Thyroid gland (tissue), 4 donors: ENCODE measurements at regions not wholly inside any gene's neighbourhood (a gene's known extent, or its start where the extent isn't known, plus 50 kb on each side); places are given as distances from the start of the nearest gene placed in this dataset.

Experiments used
- DNase-seq, 2 donors: peaks; one replicate each; pipeline ENCODE4 v3.0.0-alpha.2; 2019
- H3K27ac ChIP-seq, 3 donors: fragments of 200-600 bp; sonication (generic); 1 replicate in 2 of 3; 2 replicates in 1 of 3; pipeline ENCODE4 v1.5.1; 2016 to 2019; ENCODE audit warnings: mild to moderate bottlenecking in 1 of 3, moderate library complexity in 1 of 3
- H3K27me3 ChIP-seq: fragments of 200-600 bp; sonication (generic); one replicate; pipeline ENCODE4 v1.5.1; 2019
- H3K36me3 ChIP-seq, 2 donors: fragments of 200-600 bp; sonication (generic); one replicate each; pipeline ENCODE4 v1.5.1; 2016 to 2019
- H3K4me1 ChIP-seq, 2 donors: fragments of 200-600 bp; sonication (generic); one replicate each; pipeline ENCODE4 v1.5.1; 2017 to 2019
- H3K4me3 ChIP-seq, 3 donors: fragments of 200-600 bp; sonication (generic); replicated peaks in 1 of 3; 1 replicate in 2 of 3; 2 replicates in 1 of 3; pipeline ENCODE4 v1.5.1; 2016; ENCODE audit warnings: mild to moderate bottlenecking in 1 of 3
- H3K9me3 ChIP-seq: fragments of 200-600 bp; sonication (generic); one replicate; pipeline ENCODE4 v1.5.1; 2017
- CTCF ChIP-seq, 6 experiments: fragments of 200-600 bp in 3 of 6; fragments of 450-650 bp in 3 of 6; sonication (generic) in 3 of 6; IDR thresholded peaks; one replicate each; pipeline ENCODE4 v1.5.1; 2016 to 2019; ENCODE audit warnings: antibody characterized with exemption in 6 of 6, mild to moderate bottlenecking in 2 of 6, inconsistent platforms in 1 of 6, moderate library complexity in 1 of 6
- POLR2A ChIP-seq, 2 donors: fragments of 450-650 bp; IDR thresholded peaks; one replicate each; pipeline ENCODE4 v1.6.1; 2017; ENCODE audit warnings: antibody characterized with exemption in 2 of 2, mild to moderate bottlenecking in 2 of 2, moderate library complexity in 1 of 2
- WGBS, 2 donors: methylation state at CpG; one replicate each; pipeline ENCODE4 v1.1.5; 2017; 5-methylcytosine and 5-hydroxymethylcytosine counted together
- intact Hi-C: fragments of 100-400 bp; cut with DNase I; formaldehyde crosslinking; loops from one replicate; pipeline ENCODE4 v1.15.1; 2023

- WGBS, 2 donors, result 87 to 88% methylated on average over 3 of the region's 3 CpGs
- intact Hi-C loops, result no loop called here
- no peaks in the 10 kb centered on the region for H3K36me3 ChIP-seq
- no peak for DNase-seq
- H3K4me1 ChIP-seq, result no peaks in the 10 kb centered on the region
- no peak overlapping the region for H3K27ac ChIP-seq
- H3K27me3 ChIP-seq, result no peaks in the 10 kb centered on the region
- no peaks in the 10 kb centered on the region for H3K9me3 ChIP-seq
- TF ChIP-seq POLR2A (IDR thresholded peaks at IDR 0.05) (no peak), CTCF (IDR thresholded peaks at IDR 0.05) (no peak)
- no peak overlapping the region for H3K4me3 ChIP-seq
Measured at GRCh38 chr9:115226152-115226551, 108.2 kb upstream of the TNC start.

GRCh38 chr9:115229496-115229895, 111.5 kb upstream of the TNC start:
- Histone ChIP-seq H3K4me3 (no peak overlapping the region), H3K27me3 (no peaks in the 10 kb centered on the region), H3K36me3 (no peaks in the 10 kb centered on the region), H3K9me3 (no peaks in the 10 kb centered on the region), H3K27ac (no peak overlapping the region), H3K4me1 (no peaks in the 10 kb centered on the region)
- WGBS, 2 donors, result 68 to 78% methylated on average over 2 of the region's 2 CpGs
- no peak for DNase-seq
- TF ChIP-seq POLR2A (IDR thresholded peaks at IDR 0.05), result no peak
- no peak for TF ChIP-seq CTCF (IDR thresholded peaks at IDR 0.05)
- intact Hi-C loops, result no loop called here

DNA sequence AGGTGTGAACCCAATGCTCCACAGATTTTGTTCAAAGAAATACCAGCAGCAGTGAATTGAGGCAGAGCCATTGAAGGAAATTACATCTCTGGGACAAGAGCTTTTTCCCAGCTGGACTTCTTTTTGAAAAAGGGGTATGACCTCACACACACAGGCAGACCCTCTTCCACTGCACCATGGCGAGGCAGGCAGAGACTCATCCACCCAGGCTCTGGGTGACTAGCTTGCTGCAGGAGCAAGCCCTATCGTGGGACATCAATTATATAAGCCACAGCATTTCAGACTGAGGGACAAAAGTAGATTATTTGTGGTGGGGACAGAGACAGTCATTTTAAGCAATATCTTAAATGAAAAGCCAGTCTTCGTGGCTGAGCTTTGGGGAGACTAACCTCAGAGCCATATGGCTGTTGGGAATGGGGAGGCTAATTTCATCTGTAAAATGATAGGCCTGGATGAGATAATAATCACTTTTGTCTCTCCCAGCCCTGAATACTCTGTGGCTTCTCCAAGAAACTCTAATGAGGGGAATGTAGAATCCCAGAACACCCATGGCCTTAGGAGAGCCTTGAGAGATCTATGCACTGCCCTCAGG, 113.1 kb upstream of the TNC start:
- TF ChIP-seq CTCF (IDR thresholded peaks at IDR 0.05), result no peak
- TF ChIP-seq POLR2A (IDR thresholded peaks at IDR 0.05), result no peak
- H3K9me3 ChIP-seq, result no peaks in the 10 kb centered on the region
- no peak overlapping the region for H3K4me3 ChIP-seq
- H3K27ac ChIP-seq, result no peak overlapping the region
- intact Hi-C loops, result no loop called here
- 75 to 83% methylated on average over 3 of the region's 3 CpGs for WGBS, 2 donors
- H3K36me3 ChIP-seq, result no peaks in the 10 kb centered on the region
- DNase-seq, result no peak
- no peaks in the 10 kb centered on the region for H3K4me1 ChIP-seq
- no peaks in the 10 kb centered on the region for H3K27me3 ChIP-seq

DNA sequence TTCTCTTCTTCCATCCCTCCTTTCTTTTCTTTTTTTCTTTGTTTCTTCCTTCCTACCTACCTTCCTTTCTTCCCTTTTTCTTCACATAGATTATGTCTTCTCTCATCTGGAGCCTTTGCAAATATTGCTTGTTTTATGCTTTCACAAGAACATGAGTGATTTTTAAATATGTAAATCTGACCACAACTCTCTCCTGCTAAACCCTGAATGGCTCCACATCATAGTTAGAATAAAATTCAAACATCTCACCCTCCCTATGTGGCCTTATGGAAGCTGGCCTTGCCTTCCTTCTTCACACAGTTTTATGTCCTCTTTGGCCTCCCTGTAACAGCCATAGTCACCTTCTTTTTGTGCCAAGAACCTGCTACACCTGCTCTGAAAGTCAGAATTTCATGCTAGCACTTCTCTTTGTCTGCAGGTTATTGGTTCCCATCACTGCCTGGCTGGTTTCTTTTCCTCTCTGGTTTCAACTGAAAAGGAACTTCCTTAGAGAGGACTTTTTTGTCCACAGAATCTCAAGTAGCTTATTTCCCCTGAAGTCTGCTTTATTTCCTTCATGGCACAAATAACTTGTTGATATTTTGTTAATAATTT, 114.3 kb upstream of the TNC start:
- intact Hi-C loops, result no loop called here

More for the DNA sequence above, 114.3 kb upstream of the TNC start:
- no peak for TF ChIP-seq POLR2A (IDR thresholded peaks at IDR 0.05)
- TF ChIP-seq CTCF (IDR thresholded peaks at IDR 0.05), result no peak
- DNase-seq, result no peak
- Histone ChIP-seq H3K4me1 (no peaks in the 10 kb centered on the region), H3K27ac (no peak overlapping the region), H3K27me3 (no peaks in the 10 kb centered on the region), H3K9me3 (no peaks in the 10 kb centered on the region), H3K36me3 (no peaks in the 10 kb centered on the region), H3K4me3 (no peak overlapping the region)
